Suppressor macrophage treated with lipopolysaccharide for 1 hour (primary cell): ENCODE measurements at regions not wholly inside any gene's neighbourhood (a gene's known extent, or its start where the extent isn't known, plus 50 kb on each side); places are given as distances from the start of the nearest gene placed in this dataset.

Source experiments
- DNase-seq, 3 donors: peaks; one replicate each; pipeline ENCODE4 v3.0.0-alpha.2; 2020 to 2022

GRCh38 chr14:98708555-98708954 is 563.4 kb downstream of the BCL11B start:
- DNase-seq = no peak

GRCh38 chr14:98711453-98711852 is 560.5 kb downstream of the BCL11B start:
- peak in 2 of 3 donors; percentile 2 to 5 for DNase-seq

GRCh38 chr14:98714626-98715425 is 557.2 kb downstream of the BCL11B start:
- DNase-seq = no peak

- no peak for DNase-seq
Observed at GRCh38 chr14:98716133-98716532, 555.9 kb downstream of the BCL11B start.

- DNase-seq = no peak
Observed at GRCh38 chr14:98721061-98721460, 550.9 kb downstream of the BCL11B start.

- no peak for DNase-seq
Observed at GRCh38 chr14:98724734-98725133, 547.3 kb downstream of the BCL11B start.

GRCh38 chr14:98725191-98725590 is 546.8 kb downstream of the BCL11B start:
- no peak for DNase-seq

- no peak for DNase-seq
Observed at GRCh38 chr14:98725676-98726075, 546.3 kb downstream of the BCL11B start.

- DNase-seq = no peak
Observed at GRCh38 chr14:98726585-98727405, 545.2 kb downstream of the BCL11B start.

- no peak for DNase-seq
Observed at GRCh38 chr14:98728024-98728423, 544.0 kb downstream of the BCL11B start.

- no peak for DNase-seq
Observed at GRCh38 chr14:98728836-98729235, 543.2 kb downstream of the BCL11B start.

- no peak for DNase-seq
Observed at GRCh38 chr14:98731286-98731685, 540.7 kb downstream of the BCL11B start.

- no peak for DNase-seq
Observed at GRCh38 chr14:98731701-98732100, 540.3 kb downstream of the BCL11B start.

GRCh38 chr14:98733536-98733935 is 538.5 kb downstream of the BCL11B start:
- DNase-seq = no peak

GRCh38 chr14:98736701-98737338 is 535.2 kb downstream of the BCL11B start:
- DNase-seq = no peak

- DNase-seq = no peak
Observed at GRCh38 chr14:98741523-98741922, 530.5 kb downstream of the BCL11B start.

GRCh38 chr14:98742001-98742400 is 530.0 kb downstream of the BCL11B start:
- no peak for DNase-seq

GRCh38 chr14:98743536-98743935 is 528.5 kb downstream of the BCL11B start:
- no peak for DNase-seq

- no peak for DNase-seq
Observed at GRCh38 chr14:98748966-98749365, 523.0 kb downstream of the BCL11B start.

GRCh38 chr14:98751110-98751509 is 520.9 kb downstream of the BCL11B start:
- no peak for DNase-seq

GRCh38 chr14:98752660-98753059 is 519.3 kb downstream of the BCL11B start:
- no peak for DNase-seq

- peak; percentile 10 to 43 (median 17) for DNase-seq
Observed at GRCh38 chr14:98754343-98755020, 517.5 kb downstream of the BCL11B start.

GRCh38 chr14:98756749-98757148 is 515.2 kb downstream of the BCL11B start:
- DNase-seq = no peak
